ENCODE measurements at regions not wholly inside any gene's neighbourhood (a gene's known extent, or its start where the extent isn't known, plus 50 kb on each side); places are given as distances from the start of the nearest gene placed in this dataset.

GRCh38 chr5:117859176-117859575 is 1129.2 kb downstream of the DTWD2 start:
- Histone ChIP-seq H3K4me3 (no peak overlapping the region), H3K4me1 (no peaks in the 10 kb centered on the region), H3K27me3 (no peaks in the 10 kb centered on the region), H3K9me3 (no peaks in the 10 kb centered on the region), H3K27ac (no peak overlapping the region), H3K36me3 (no peaks in the 10 kb centered on the region)
- no peak for DNase-seq (ENCODE audit: extremely low spot score in 2 of 2)
- intact Hi-C loops (cut with DNase I): no loop called here
- TF ChIP-seq CTCF (IDR thresholded peaks at IDR 0.05): no peak
- no peak for TF ChIP-seq POLR2A (IDR thresholded peaks at IDR 0.05)
- TF ChIP-seq POLR2AphosphoS5 (IDR thresholded peaks at IDR 0.05; ENCODE audit: insufficient read depth in 1 of 2, low read depth in 1 of 2): no peak

GRCh38 chr5:117856713-117857112 is 1131.6 kb downstream of the DTWD2 start:
- no peaks in the 10 kb centered on the region for H3K36me3 ChIP-seq
- H3K4me1 ChIP-seq: no peaks in the 10 kb centered on the region
- no peak overlapping the region for H3K27ac ChIP-seq
- DNase-seq (ENCODE audit: extremely low spot score in 2 of 2): no peak
- H3K4me3 ChIP-seq: no peak overlapping the region
- H3K27me3 ChIP-seq: no peaks in the 10 kb centered on the region
- H3K9me3 ChIP-seq: no peaks in the 10 kb centered on the region
- TF ChIP-seq POLR2AphosphoS5 (IDR thresholded peaks at IDR 0.05; ENCODE audit: insufficient read depth in 1 of 2, low read depth in 1 of 2): no peak
- no peak for TF ChIP-seq POLR2A (IDR thresholded peaks at IDR 0.05)
- no peak for TF ChIP-seq CTCF (IDR thresholded peaks at IDR 0.05)
- intact Hi-C loops (cut with DNase I): no loop called here

- Histone ChIP-seq H3K4me1 (no peaks in the 10 kb centered on the region), H3K27me3 (no peaks in the 10 kb centered on the region), H3K36me3 (no peaks in the 10 kb centered on the region), H3K4me3 (no peak overlapping the region), H3K9me3 (no peaks in the 10 kb centered on the region), H3K27ac (no peak overlapping the region)
- no peak for DNase-seq (ENCODE audit: extremely low spot score in 2 of 2)
- intact Hi-C loops (cut with DNase I): no loop called here
- TF ChIP-seq POLR2AphosphoS5 (IDR thresholded peaks at IDR 0.05; ENCODE audit: insufficient read depth in 1 of 2, low read depth in 1 of 2) (no peak), POLR2A (IDR thresholded peaks at IDR 0.05) (no peak), CTCF (IDR thresholded peaks at IDR 0.05) (no peak)
These were observed 1150.6 kb downstream of the DTWD2 start for GRCh38 chr5:117837786-117838185.

- intact Hi-C loops (cut with DNase I): no loop called here
- Histone ChIP-seq H3K4me3 (no peak overlapping the region), H3K4me1 (no peaks in the 10 kb centered on the region), H3K36me3 (no peaks in the 10 kb centered on the region), H3K27ac (no peak overlapping the region), H3K9me3 (no peaks in the 10 kb centered on the region), H3K27me3 (no peaks in the 10 kb centered on the region)
- no peak for DNase-seq (ENCODE audit: extremely low spot score in 2 of 2)
- no peak for TF ChIP-seq CTCF (IDR thresholded peaks at IDR 0.05)
- no peak for TF ChIP-seq POLR2A (IDR thresholded peaks at IDR 0.05)
- TF ChIP-seq POLR2AphosphoS5 (IDR thresholded peaks at IDR 0.05; ENCODE audit: insufficient read depth in 1 of 2, low read depth in 1 of 2): no peak
These were observed 1154.7 kb downstream of the DTWD2 start for GRCh38 chr5:117833691-117834090.

GRCh38 chr5:117829646-117830045 is 1158.7 kb downstream of the DTWD2 start:
- Histone ChIP-seq H3K27me3 (no peaks in the 10 kb centered on the region), H3K4me3 (no peak overlapping the region), H3K27ac (no peak overlapping the region), H3K9me3 (no peaks in the 10 kb centered on the region), H3K4me1 (no peaks in the 10 kb centered on the region), H3K36me3 (no peaks in the 10 kb centered on the region)
- intact Hi-C loops (cut with DNase I): no loop called here
- TF ChIP-seq POLR2AphosphoS5 (IDR thresholded peaks at IDR 0.05; ENCODE audit: insufficient read depth in 1 of 2, low read depth in 1 of 2) (no peak), CTCF (IDR thresholded peaks at IDR 0.05) (no peak), POLR2A (IDR thresholded peaks at IDR 0.05) (no peak)
- no peak for DNase-seq (ENCODE audit: extremely low spot score in 2 of 2)

Data from vagina (tissue), 2 donors.